Spinal cord (tissue), 9 donors: ENCODE measurements at regions not wholly inside any gene's neighbourhood (a gene's known extent, or its start where the extent isn't known, plus 50 kb on each side); places are given as distances from the start of the nearest gene placed in this dataset.
A peak's percentile ranks its signal among the peaks of the same experiment; 100 is the strongest.
"Not testable (repeated sequence)": the region's sequence is repeated elsewhere in the genome, so short reads cannot be mapped to it uniquely, and the experiment has no call there.

Experiments used
- DNase-seq, 6 donors: peaks; one replicate each; pipeline versions ENCODE4 v3.0.0 to v3.0.0-alpha.2; 2013 to 2015; ENCODE audit warnings: low spot score in 6 of 6, low read depth in 4 of 6
- H3K27ac ChIP-seq: one replicate; pipeline ENCODE4 v1.5.1; 2013; ENCODE audit warnings: low read depth, low read length, control low read depth
- H3K27me3 ChIP-seq: one replicate; pipeline ENCODE4 v1.6.1; 2013; ENCODE audit warnings: low read length; ENCODE audit not compliant: control insufficient read depth, insufficient read depth
- H3K36me3 ChIP-seq: one replicate; pipeline ENCODE4 v1.6.1; 2013; ENCODE audit warnings: low read length; ENCODE audit not compliant: control insufficient read depth, insufficient read depth
- H3K4me1 ChIP-seq: one replicate; pipeline ENCODE4 v1.6.1; 2013; ENCODE audit warnings: low read length; ENCODE audit not compliant: control insufficient read depth, insufficient read depth
- H3K4me3 ChIP-seq: one replicate; pipeline ENCODE4 v1.5.1; 2013; ENCODE audit warnings: low read depth, low read length, control low read depth
- H3K9me3 ChIP-seq: one replicate; pipeline ENCODE4 v1.6.1; 2013; ENCODE audit warnings: low read length; ENCODE audit not compliant: control insufficient read depth, insufficient read depth
- WGBS: methylation state at CpG from one replicate; pipeline ENCODE4 v1.1.5; 2013; ENCODE audit warnings: missing lambda C conversion rate; ENCODE audit not compliant: insufficient coverage; 5-methylcytosine and 5-hydroxymethylcytosine counted together
- donor health status: healthy.

GRCh38 chr10:35263827-35264226, 72.5 kb upstream of the CCNY start:
- not testable (repeated sequence) for H3K27me3 ChIP-seq, H3K9me3 ChIP-seq, H3K4me3 ChIP-seq, H3K27ac ChIP-seq, DNase-seq, H3K4me1 ChIP-seq, H3K36me3 ChIP-seq
- WGBS = no CpG with 5 or more reads among the region's 3 CpGs

DNA sequence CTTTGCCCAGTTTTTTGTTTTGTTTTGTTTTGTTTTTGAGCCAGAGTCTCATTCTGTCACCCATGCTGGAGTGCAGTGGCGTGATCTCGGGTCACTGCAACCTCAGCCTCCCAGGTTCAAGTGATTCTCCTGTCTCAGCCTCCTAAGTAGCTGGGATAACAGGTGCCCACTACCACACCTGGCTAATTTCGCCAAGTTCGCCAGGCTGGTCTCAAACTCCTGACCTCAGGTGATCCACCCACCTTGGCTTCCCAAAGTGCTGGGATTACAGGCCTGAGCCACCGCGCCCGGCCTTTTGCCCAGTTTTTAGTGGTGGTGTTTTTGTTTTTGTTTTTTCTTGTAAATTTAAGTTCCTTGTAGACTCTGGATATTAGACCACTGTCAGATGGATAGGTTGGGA, 71.7 kb upstream of the CCNY start:
- H3K27ac ChIP-seq, H3K27me3 ChIP-seq, DNase-seq, H3K9me3 ChIP-seq, H3K4me1 ChIP-seq, H3K4me3 ChIP-seq, H3K36me3 ChIP-seq: not testable (repeated sequence)
- WGBS = 91% methylated on average over 4 of the region's 7 CpGs

DNA sequence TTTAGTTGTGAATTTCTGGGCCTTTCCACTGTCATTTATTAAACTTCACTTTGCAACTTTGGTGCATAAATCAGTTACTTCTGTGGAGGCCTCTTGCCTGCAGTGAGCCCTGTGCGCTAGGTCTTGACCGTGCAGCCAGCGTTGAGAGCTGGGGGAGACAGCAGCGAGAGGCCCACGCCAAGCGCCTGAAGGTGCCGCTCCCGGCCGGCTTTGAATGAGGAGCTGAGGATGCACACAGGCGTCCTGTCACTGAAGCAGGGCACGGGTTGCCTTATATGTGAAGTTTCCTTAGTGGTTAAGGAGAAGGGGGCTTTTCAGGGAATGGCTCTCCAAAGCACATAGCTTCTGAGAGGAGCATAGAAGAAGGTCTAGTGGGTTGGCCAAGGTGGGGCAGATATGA, 70.9 kb upstream of the CCNY start:
- whole genome bisulfite sequencing = 88% methylated on average over 11 of the region's 11 CpGs
- Histone ChIP-seq H3K4me1 (no peaks in the 10 kb centered on the region), H3K4me3 (no peak overlapping the region), H3K27me3 (no peaks in the 10 kb centered on the region), H3K36me3 (no peaks in the 10 kb centered on the region), H3K9me3 (no peaks in the 10 kb centered on the region), H3K27ac (no peak overlapping the region)
- no peak for DNase-seq

DNA sequence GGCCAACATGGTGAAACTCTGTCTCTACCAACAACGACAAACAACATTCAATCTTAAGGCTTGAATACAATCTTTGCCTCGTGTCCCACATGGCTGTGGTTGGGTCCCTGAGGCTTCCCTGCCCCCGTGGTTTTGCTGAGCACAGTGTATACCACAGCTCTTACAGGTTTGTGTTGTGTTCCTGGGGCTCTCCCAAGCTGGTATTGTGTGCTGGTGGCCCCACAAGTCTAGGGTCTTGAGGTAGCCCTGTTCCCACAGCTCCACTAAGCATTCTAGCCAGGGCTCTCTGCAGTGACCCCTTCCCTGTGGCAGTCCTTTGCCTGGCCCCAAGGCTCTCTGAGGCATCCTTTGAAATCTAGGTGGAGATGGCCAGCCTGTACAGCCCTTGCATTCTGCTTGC, 68.0 kb upstream of the CCNY start:
- H3K9me3 ChIP-seq = no peaks in the 10 kb centered on the region
- DNase-seq = no peak
- H3K27ac ChIP-seq = no peak overlapping the region
- H3K27me3 ChIP-seq = no peaks in the 10 kb centered on the region
- H3K4me3 ChIP-seq = no peak overlapping the region
- no peaks in the 10 kb centered on the region for H3K4me1 ChIP-seq
- WGBS = 89% methylated on average over 3 of the region's 3 CpGs
- no peaks in the 10 kb centered on the region for H3K36me3 ChIP-seq

DNA sequence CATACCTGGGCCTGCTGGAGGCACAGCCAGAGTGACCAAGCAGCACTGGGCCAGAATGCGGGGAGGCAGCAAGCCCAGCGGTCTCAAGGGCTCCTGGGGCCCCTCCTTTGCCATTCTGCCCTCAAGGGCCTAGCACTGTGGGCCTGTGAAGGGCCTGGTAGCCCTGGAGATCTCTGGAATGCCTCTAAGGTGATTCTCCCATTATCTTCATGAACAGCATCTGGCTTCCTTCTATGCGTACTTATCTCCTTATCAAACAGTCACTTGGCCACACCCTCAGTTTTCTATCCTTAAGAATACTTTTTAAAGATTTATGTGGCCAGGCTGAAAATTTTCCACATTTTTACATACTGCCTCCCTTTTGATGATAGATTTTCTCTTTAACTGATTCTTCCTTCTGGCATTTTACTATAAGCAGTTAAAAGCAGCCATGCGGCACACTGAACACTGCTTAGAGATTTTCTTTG, 67.5 kb upstream of the CCNY start:
- no peak overlapping the region for H3K27ac ChIP-seq
- no peak overlapping the region for H3K4me3 ChIP-seq
- peak in 1 of 6 donors; percentile 1 for DNase-seq
- no peaks in the 10 kb centered on the region for H3K4me1 ChIP-seq
- no peaks in the 10 kb centered on the region for H3K36me3 ChIP-seq
- no peaks in the 10 kb centered on the region for H3K27me3 ChIP-seq
- H3K9me3 ChIP-seq = no peaks in the 10 kb centered on the region
- WGBS = 93% methylated on average over 4 of the region's 4 CpGs

DNA sequence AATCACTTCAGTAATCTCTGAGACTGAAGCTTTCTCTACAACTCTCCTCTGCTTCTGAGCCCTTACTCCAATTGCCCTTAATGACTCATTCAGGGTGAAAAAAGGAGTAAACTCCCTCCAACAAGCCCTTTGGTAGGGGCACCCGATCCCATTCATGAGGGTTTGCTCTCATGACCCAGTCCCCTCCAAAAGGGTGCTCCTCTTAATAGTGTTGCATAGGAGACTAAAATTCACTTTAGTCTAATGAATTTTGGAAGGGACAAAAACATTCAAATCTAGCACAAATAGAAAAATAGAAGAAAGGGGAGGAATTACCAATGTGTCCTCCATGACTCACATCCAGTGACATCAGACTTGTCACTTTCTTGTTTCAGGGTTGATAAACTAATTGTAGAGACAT, 66.2 kb upstream of the CCNY start:
- DNase-seq = no peak
- no peaks in the 10 kb centered on the region for H3K36me3 ChIP-seq
- H3K27me3 ChIP-seq = no peaks in the 10 kb centered on the region
- WGBS = no CpG with 5 or more reads among the region's 1 CpG
- no peaks in the 10 kb centered on the region for H3K9me3 ChIP-seq
- no peak overlapping the region for H3K4me3 ChIP-seq
- no peak overlapping the region for H3K27ac ChIP-seq
- no peaks in the 10 kb centered on the region for H3K4me1 ChIP-seq

GRCh38 chr10:35271086-35271858, 65.0 kb upstream of the CCNY start:
- 27% methylated on average over 2 of the region's 5 CpGs for WGBS
- Histone ChIP-seq H3K27me3 (no peaks in the 10 kb centered on the region), H3K4me3 (no peak overlapping the region), H3K4me1 (no peaks in the 10 kb centered on the region), H3K27ac (no peak overlapping the region), H3K36me3 (no peaks in the 10 kb centered on the region), H3K9me3 (no peaks in the 10 kb centered on the region)
- DNase-seq = peak in 1 of 6 donors; percentile 20

DNA sequence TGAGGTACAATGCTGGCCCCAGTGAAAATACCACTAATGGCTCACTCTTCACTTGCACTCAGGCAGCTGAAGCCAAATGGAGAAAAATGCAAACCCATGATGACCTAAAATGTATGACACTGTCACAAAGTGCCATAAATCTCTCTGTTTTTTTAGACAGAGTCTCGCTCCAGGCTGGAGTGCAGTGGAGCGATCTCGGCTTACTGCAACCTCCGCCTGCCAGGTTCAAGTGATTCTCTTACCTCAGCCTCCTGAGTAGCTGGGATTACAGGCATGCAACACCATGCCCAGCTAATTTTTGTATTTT, 64.5 kb upstream of the CCNY start:
- H3K27ac ChIP-seq, H3K9me3 ChIP-seq, H3K4me3 ChIP-seq, H3K4me1 ChIP-seq, DNase-seq, H3K27me3 ChIP-seq, H3K36me3 ChIP-seq: not testable (repeated sequence)
- 74% methylated on average over 3 of the region's 4 CpGs for WGBS

- no CpG with 5 or more reads among the region's 2 CpGs for WGBS
Observed at GRCh38 chr10:35272401-35272800, 63.9 kb upstream of the CCNY start.

GRCh38 chr10:35273994-35274393, 62.3 kb upstream of the CCNY start:
- H3K27me3 ChIP-seq, H3K4me1 ChIP-seq, H3K9me3 ChIP-seq, DNase-seq, H3K27ac ChIP-seq, H3K4me3 ChIP-seq, H3K36me3 ChIP-seq: not testable (repeated sequence)
- WGBS = 83% methylated on average over 1 of the region's 1 CpG

More at GRCh38 chr10:35272401-35272800, 63.9 kb upstream of the CCNY start:
- not testable (repeated sequence) for H3K9me3 ChIP-seq, H3K4me3 ChIP-seq, H3K36me3 ChIP-seq, H3K27ac ChIP-seq, H3K4me1 ChIP-seq, DNase-seq, H3K27me3 ChIP-seq
